ENCODE measurements at regions not wholly inside any gene's neighbourhood (a gene's known extent, or its start where the extent isn't known, plus 50 kb on each side); places are given as distances from the start of the nearest gene placed in this dataset.

DNA sequence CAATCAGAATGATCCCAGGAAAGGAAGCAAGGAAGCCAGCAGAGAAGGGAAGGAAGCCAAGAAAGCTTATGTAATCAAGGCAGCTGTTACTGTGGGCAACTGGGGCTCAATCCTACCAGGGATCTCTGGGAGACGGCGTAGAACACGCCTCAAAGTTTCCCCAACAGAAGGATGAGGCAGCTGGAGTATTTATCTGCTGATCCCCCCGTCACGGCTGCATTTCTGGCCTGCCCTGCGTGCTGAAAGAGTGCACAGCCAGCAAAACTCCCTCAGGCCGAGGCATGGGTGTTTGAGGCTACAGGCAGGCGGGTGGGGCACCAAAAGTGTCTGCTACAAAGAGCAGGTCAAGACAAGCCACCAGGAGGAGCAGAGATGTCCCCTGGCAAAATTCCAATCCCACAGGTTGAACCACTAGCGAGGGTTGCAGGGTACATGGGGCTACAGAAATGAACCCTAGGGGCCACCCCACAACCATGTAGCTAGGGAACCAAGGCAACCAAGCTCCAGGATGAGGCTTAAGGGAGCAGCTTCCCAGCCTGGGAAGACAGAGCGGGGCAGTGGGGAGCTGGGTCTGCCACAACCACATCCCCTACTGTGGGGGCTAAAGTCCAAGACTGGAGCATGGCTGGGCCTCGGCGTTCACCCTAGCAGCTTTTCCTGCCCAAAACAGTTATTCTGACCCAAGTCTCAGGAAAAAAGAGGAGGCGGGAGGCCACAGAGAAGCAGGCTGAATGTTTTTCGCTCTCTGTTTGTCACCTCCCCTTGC, 113.4 kb downstream of the BCOR start:
- Histone ChIP-seq H3K36me3 (ENCODE audit: insufficient read depth, low read length) (no peaks in the 10 kb centered on the region), H3K27ac (ENCODE audit: low read depth, low read length) (no peak overlapping the region), H3K4me3 (ENCODE audit: low read length) (no peak overlapping the region), H3K4me1 (ENCODE audit: insufficient read depth, low read length) (no peaks in the 10 kb centered on the region), H3K27me3 (ENCODE audit: insufficient read depth, low read length) (no peaks in the 10 kb centered on the region), H3K9me3 (ENCODE audit: insufficient read depth, low read depth, low read length) (no peaks in the 10 kb centered on the region), H3K9ac (ENCODE audit: low read depth, low read length) (no peak overlapping the region)
- WGBS = 85% methylated on average over 12 of the region's 14 CpGs

DNA sequence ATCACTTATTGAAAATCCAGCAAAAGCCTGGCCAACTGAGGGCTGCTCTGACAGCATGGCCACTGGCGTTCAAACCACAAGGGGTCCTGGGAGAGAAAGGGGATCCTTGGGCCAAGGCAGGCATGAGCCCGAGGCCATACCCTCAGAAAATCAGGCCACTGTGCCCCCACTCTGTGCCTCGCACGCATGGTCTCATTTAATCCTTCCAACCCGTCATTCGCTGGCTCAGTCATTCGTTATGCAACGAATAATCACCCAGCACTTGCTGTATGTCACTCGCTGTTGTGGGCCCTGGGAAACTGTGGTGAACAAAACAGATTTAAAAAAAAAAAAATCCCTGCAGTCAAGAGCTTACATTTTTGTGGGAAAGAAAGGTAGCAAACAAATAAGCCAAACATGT, 112.7 kb downstream of the BCOR start:
- Histone ChIP-seq H3K9me3 (ENCODE audit: insufficient read depth, low read depth, low read length) (no peaks in the 10 kb centered on the region), H3K36me3 (ENCODE audit: insufficient read depth, low read length) (no peaks in the 10 kb centered on the region), H3K9ac (ENCODE audit: low read depth, low read length) (no peak overlapping the region), H3K27ac (ENCODE audit: low read depth, low read length) (no peak overlapping the region), H3K4me1 (ENCODE audit: insufficient read depth, low read length) (no peaks in the 10 kb centered on the region), H3K4me3 (ENCODE audit: low read length) (no peak overlapping the region), H3K27me3 (ENCODE audit: insufficient read depth, low read length) (no peaks in the 10 kb centered on the region)
- WGBS = 70% methylated on average over 8 of the region's 9 CpGs

DNA sequence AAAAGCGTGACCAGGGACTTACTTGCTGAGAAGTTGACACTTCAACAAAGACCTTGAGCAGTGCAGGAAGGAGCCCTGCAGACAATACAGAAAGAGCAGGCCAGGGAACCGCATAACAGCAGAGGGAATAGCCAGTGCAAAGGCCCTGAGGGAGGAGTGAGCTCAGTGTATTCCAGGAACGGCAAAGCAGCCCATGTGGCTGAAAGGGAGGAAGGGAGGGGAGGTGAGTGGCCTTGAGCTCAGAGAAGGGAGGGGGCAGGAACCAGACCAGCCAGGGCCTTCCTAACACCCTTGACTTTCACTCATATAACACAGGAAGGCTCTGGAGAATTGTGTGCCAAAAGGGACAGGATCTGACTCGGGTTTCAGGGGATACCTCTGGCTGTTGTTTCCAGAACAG, 112.2 kb downstream of the BCOR start:
- no peaks in the 10 kb centered on the region for H3K9me3 ChIP-seq (ENCODE audit: insufficient read depth, low read depth, low read length)
- no peaks in the 10 kb centered on the region for H3K4me1 ChIP-seq (ENCODE audit: insufficient read depth, low read length)
- 54% methylated on average over 4 of the region's 4 CpGs for WGBS
- no peaks in the 10 kb centered on the region for H3K27me3 ChIP-seq (ENCODE audit: insufficient read depth, low read length)
- no peak overlapping the region for H3K9ac ChIP-seq (ENCODE audit: low read depth, low read length)
- no peaks in the 10 kb centered on the region for H3K36me3 ChIP-seq (ENCODE audit: insufficient read depth, low read length)
- no peak overlapping the region for H3K27ac ChIP-seq (ENCODE audit: low read depth, low read length)
- H3K4me3 ChIP-seq (ENCODE audit: low read length) = no peak overlapping the region

DNA sequence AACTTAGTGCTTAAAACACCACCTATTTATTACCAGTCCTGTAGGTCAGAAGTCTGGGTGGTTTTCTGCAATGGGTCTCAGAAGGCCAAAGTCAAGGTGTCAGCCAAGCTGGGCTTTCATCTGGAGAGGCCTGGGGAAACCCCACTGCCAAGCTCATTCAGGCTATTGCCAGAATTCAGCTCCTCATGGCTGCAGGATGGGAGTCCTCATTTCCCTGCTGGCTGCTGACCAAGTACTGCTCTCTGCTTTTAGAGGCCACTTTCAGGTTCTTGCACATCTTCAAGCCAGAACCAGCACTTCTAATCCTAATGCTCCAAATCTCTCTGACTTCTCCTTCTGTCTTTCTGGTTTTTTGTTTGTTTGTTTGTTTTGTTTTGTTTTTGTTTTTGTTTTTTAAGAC, 109.3 kb downstream of the BCOR start:
- no peak overlapping the region for H3K4me3 ChIP-seq (ENCODE audit: low read length)
- no peaks in the 10 kb centered on the region for H3K9me3 ChIP-seq (ENCODE audit: insufficient read depth, low read depth, low read length)
- no peak overlapping the region for H3K27ac ChIP-seq (ENCODE audit: low read depth, low read length)
- no peak overlapping the region for H3K9ac ChIP-seq (ENCODE audit: low read depth, low read length)
- H3K4me1 ChIP-seq (ENCODE audit: insufficient read depth, low read length) = no peaks in the 10 kb centered on the region
- H3K27me3 ChIP-seq (ENCODE audit: insufficient read depth, low read length) = no peaks in the 10 kb centered on the region
- no peaks in the 10 kb centered on the region for H3K36me3 ChIP-seq (ENCODE audit: insufficient read depth, low read length)

DNA sequence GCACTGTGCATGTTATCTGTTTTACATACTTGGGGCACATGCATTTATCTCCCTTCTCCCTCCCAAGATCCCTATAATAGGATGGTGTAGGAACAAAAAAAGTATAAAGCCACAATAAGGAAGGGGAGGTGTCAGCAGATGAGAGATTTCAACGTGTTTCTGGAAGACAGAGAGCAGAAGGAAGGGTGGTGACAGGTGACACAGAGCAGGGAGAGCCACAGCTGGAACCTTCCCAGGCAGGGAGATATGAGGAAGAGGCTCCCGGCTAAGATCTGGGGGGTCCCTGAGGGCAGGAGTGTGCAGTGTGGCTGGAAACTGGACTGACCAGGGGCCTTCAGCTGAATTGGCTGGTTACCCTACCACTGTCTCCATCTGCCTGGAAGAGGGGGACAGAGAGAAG, 107.4 kb downstream of the BCOR start:
- H3K27me3 ChIP-seq (ENCODE audit: insufficient read depth, low read length) = no peaks in the 10 kb centered on the region
- H3K36me3 ChIP-seq (ENCODE audit: insufficient read depth, low read length) = no peaks in the 10 kb centered on the region
- H3K9me3 ChIP-seq (ENCODE audit: insufficient read depth, low read depth, low read length) = no peaks in the 10 kb centered on the region
- H3K27ac ChIP-seq (ENCODE audit: low read depth, low read length) = no peak overlapping the region
- no peak overlapping the region for H3K4me3 ChIP-seq (ENCODE audit: low read length)
- H3K4me1 ChIP-seq (ENCODE audit: insufficient read depth, low read length) = no peaks in the 10 kb centered on the region
- 83% methylated on average over 2 of the region's 2 CpGs for WGBS
- no peak overlapping the region for H3K9ac ChIP-seq (ENCODE audit: low read depth, low read length)

DNA sequence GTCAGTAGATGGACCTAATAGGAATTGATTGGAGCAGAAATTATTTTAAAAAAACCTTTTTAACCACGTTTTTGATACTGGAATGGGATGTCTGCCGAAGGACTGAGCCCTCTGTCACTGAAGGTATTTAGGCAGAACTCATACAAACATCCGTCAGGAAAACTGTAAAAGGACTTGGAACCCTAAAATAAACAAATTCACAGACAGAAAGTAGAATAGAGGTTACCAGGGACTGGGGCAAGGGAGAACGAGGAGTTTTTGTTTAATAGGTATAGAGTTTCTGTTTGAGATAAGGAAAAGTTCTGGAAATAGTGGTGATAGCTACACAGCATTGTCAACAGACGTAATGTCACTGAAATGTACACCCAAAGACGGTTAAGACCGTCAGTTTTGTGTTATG, 105.5 kb downstream of the BCOR start:
- Histone ChIP-seq H3K9ac (ENCODE audit: low read depth, low read length) (no peak overlapping the region), H3K4me1 (ENCODE audit: insufficient read depth, low read length) (no peaks in the 10 kb centered on the region), H3K9me3 (ENCODE audit: insufficient read depth, low read depth, low read length) (no peaks in the 10 kb centered on the region), H3K4me3 (ENCODE audit: low read length) (no peak overlapping the region), H3K27ac (ENCODE audit: low read depth, low read length) (no peak overlapping the region), H3K36me3 (ENCODE audit: insufficient read depth, low read length) (no peaks in the 10 kb centered on the region), H3K27me3 (ENCODE audit: insufficient read depth, low read length) (no peaks in the 10 kb centered on the region)
- WGBS = 82% methylated on average over 4 of the region's 7 CpGs

DNA sequence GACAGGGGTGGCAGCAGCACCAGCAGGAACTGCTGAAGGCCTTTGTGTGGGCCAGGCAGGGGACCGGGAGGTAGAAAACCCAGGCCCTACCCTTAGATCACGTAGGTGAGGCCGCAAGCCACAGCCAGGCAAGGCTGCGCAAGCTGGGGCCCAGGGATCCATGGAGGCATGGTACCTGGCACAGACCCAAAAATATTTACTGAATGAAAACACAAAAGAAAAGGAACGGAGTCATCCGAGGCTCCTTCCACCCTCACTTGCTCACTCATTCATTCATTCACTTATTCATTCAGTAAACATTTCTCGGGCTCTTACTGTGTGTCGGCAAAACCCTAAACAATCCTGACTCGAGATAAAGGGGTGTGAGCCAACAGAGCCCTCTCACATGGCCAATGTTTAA, 102.3 kb downstream of the BCOR start:
- Histone ChIP-seq H3K4me3 (ENCODE audit: low read length) (no peak overlapping the region), H3K36me3 (ENCODE audit: insufficient read depth, low read length) (no peaks in the 10 kb centered on the region), H3K9me3 (ENCODE audit: insufficient read depth, low read depth, low read length) (no peaks in the 10 kb centered on the region), H3K9ac (ENCODE audit: low read depth, low read length) (no peak overlapping the region), H3K27me3 (ENCODE audit: insufficient read depth, low read length) (no peaks in the 10 kb centered on the region), H3K4me1 (ENCODE audit: insufficient read depth, low read length) (no peaks in the 10 kb centered on the region), H3K27ac (ENCODE audit: low read depth, low read length) (no peak overlapping the region)
- WGBS = 90% methylated on average over 9 of the region's 9 CpGs

DNA sequence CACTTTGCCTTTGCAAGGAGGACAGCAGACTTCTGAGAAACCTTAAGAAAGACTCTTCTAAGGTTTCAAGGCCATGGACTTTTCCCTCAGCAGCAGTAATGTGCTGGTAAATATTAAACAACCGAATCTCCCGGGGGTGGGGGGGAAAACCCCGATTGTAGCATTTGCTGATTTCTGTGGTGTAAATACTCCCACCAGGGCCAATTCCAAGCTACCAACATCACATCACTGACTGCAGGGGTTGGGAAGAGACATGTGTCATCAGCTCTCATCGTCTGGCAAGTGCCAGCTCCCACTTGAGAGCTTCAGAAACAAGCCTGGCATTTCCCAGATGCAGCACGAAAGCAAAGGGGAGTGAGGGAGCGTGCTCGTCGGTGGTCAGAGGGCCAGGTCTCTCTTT, 101.2 kb downstream of the BCOR start:
- 0 out of 2 replicates have a peak, but pooled peaks cover 2% of the 10 kb centered on the region for H3K27me3 ChIP-seq (ENCODE audit: insufficient read depth, low read length)
- H3K4me1 ChIP-seq (ENCODE audit: insufficient read depth, low read length) = no peaks in the 10 kb centered on the region
- H3K4me3 ChIP-seq (ENCODE audit: low read length) = no peak overlapping the region
- H3K9ac ChIP-seq (ENCODE audit: low read depth, low read length) = no peak overlapping the region
- H3K36me3 ChIP-seq (ENCODE audit: insufficient read depth, low read length) = no peaks in the 10 kb centered on the region
- no peaks in the 10 kb centered on the region for H3K9me3 ChIP-seq (ENCODE audit: insufficient read depth, low read depth, low read length)
- WGBS = 83% methylated on average over 5 of the region's 8 CpGs
- no peak overlapping the region for H3K27ac ChIP-seq (ENCODE audit: low read depth, low read length)

DNA sequence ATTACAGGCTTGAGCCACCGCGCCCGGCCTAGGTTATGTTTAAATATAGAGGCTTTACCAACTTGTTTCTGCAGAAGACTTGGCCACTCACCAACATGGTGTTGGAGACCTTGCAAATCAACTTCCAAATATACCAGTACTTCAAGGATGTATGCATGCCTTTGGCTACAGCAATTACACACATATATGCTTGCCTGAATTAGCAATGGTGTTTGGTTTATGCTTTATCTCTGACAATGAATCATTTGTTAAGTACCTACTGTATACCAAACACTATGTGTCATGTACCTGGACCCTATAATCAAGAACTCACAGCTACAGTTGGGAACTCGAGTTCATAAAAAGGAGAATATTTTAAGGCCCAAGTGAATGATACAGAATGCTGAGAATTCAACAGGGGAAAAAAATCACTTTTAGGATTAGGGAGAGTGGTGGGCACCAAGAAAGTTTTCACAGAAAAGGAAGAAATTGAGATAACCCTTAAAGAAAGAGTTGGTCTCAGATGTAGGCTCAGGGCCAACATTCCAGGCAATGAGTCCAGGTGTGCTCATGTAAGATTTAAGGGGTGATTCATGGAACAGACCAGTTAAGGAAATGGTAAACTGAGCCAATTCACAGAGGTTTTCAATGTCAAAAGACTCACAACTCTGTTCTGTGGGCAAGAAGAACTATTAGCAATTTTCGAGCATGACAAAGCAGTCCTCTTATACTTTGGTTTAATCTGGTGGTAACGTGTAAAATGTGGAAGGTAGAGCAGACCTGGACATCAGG, 98.9 kb downstream of the BCOR start:
- Histone ChIP-seq H3K9ac (ENCODE audit: low read depth, low read length) (no peak overlapping the region), H3K4me1 (ENCODE audit: insufficient read depth, low read length) (peaks cover 13% of the 10 kb centered on the region), H3K36me3 (ENCODE audit: insufficient read depth, low read length) (no peaks in the 10 kb centered on the region), H3K27ac (ENCODE audit: low read depth, low read length) (no peak overlapping the region), H3K27me3 (ENCODE audit: insufficient read depth, low read length) (peaks cover 13% of the 10 kb centered on the region; the same call in 1 of the 2 replicates), H3K9me3 (ENCODE audit: insufficient read depth, low read depth, low read length) (no peaks in the 10 kb centered on the region), H3K4me3 (ENCODE audit: low read length) (no peak overlapping the region)
- WGBS = 96% methylated on average over 6 of the region's 6 CpGs

Measured in HUES64 (cell line).